ENCODE measurements at regions not wholly inside any gene's neighbourhood (a gene's known extent, or its start where the extent isn't known, plus 50 kb on each side); places are given as distances from the start of the nearest gene placed in this dataset.

DNA sequence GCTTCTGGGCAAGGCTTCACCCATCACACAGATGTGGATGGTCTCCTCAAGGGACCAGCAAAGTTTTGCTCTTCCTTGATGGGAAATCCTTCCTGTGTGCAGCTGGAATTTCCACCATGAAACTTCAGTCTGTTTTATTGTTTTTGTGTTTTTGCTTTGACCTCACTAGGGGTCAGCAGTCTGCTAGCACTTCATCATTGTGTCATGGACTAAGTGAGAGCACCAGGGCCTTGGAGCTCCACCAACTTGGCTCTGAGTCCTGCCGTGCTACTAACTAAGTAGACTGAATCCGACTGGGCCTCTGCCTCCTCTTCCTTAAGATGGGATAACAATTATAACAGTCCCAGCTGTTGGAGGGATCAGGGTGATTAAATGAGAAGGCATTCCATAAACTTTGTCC lies 305.8 kb upstream of the NCAM1 start:
- no peak for DNase-seq (ENCODE audit: low spot score in 2 of 2, unreplicated experiment in 2 of 2)
- Mint-ChIP-seq H3K27ac (no peak overlapping the region), H3K36me3 (no peaks in the 10 kb centered on the region), H3K27me3 (ENCODE audit: low read depth) (no peaks in the 10 kb centered on the region), H3K4me1 (peaks cover 21% of the 10 kb centered on the region), H3K9me3 (no peaks in the 10 kb centered on the region), H3K4me3 (no peak overlapping the region)
- TF ChIP-seq, protein P1, sequence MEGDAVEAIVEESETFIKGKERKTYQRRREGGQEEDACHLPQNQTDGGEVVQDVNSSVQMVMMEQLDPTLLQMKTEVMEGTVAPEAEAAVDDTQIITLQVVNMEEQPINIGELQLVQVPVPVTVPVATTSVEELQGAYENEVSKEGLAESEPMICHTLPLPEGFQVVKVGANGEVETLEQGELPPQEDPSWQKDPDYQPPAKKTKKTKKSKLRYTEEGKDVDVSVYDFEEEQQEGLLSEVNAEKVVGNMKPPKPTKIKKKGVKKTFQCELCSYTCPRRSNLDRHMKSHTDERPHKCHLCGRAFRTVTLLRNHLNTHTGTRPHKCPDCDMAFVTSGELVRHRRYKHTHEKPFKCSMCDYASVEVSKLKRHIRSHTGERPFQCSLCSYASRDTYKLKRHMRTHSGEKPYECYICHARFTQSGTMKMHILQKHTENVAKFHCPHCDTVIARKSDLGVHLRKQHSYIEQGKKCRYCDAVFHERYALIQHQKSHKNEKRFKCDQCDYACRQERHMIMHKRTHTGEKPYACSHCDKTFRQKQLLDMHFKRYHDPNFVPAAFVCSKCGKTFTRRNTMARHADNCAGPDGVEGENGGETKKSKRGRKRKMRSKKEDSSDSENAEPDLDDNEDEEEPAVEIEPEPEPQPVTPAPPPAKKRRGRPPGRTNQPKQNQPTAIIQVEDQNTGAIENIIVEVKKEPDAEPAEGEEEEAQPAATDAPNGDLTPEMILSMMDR (IDR thresholded peaks at IDR 0.05; ENCODE audit: unreplicated experiment) = no peak

DNA sequence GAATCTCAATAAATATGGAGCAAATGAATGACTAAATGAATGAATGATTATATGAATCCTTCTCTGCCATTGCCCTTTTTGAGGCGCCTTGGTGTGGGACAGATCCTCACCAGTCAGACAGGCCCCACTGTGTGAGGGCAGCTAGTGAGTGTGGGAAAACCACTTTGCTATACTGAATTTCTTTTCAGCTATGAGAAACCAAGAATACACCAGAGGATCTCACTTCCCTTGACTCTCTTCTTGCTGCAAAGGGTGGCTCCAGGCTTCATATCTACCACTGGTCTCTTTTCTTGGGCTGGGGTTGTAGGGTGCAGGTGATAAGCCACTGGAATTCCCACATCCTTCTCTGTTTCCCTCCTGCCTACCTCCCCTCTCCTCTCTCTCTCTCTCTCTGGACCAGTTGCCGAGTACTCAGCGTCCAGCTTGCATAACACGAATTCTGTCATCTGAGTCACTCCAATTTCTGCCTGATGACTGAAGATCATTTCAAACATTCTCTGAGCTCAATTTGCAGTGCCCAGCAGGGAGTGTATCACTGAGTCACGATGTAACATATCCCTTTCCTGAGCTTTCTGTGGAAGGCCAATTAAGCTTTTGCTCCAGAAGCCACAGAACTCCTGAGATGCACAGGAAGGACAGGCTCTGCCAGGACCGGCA lies 304.3 kb upstream of the NCAM1 start:
- H3K9me3 Mint-ChIP-seq = no peaks in the 10 kb centered on the region
- no peaks in the 10 kb centered on the region for H3K36me3 Mint-ChIP-seq
- no peak for DNase-seq (ENCODE audit: low spot score in 2 of 2, unreplicated experiment in 2 of 2)
- no peak overlapping the region for H3K27ac Mint-ChIP-seq
- H3K27me3 Mint-ChIP-seq (ENCODE audit: low read depth) = no peaks in the 10 kb centered on the region
- TF ChIP-seq, protein P1 (IDR thresholded peaks at IDR 0.05; ENCODE audit: unreplicated experiment) = no peak
- peaks cover 17% of the 10 kb centered on the region for H3K4me1 Mint-ChIP-seq
- no peak overlapping the region for H3K4me3 Mint-ChIP-seq

DNA sequence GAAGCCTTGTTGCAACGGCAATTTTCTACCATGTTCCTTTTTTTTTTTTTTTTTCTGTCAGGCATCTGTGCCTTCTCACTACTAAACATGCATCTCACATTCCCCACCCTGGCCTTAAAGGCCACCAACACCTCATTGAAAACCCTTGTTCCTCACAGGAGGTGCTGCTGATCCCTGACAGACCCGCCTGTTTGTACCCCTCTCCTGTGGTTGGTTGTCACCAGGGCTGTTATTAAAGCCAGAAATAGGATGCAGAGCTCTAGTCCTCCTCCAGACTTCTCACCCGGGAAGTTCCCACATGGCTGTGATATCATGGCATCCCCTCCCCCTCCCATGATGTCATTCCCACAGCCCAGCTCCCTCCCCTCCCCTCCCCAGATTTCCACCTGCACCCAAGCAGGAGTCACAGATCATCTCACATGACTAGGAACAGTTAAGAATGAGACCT lies 302.8 kb upstream of the NCAM1 start:
- no peak overlapping the region for H3K27ac Mint-ChIP-seq
- H3K27me3 Mint-ChIP-seq (ENCODE audit: low read depth) = peaks cover 3% of the 10 kb centered on the region
- TF ChIP-seq, protein P1 (IDR thresholded peaks at IDR 0.05; ENCODE audit: unreplicated experiment) = no peak
- H3K9me3 Mint-ChIP-seq = no peaks in the 10 kb centered on the region
- no peak for DNase-seq (ENCODE audit: low spot score in 2 of 2, unreplicated experiment in 2 of 2)
- peaks cover 13% of the 10 kb centered on the region for H3K4me1 Mint-ChIP-seq
- no peaks in the 10 kb centered on the region for H3K36me3 Mint-ChIP-seq
- H3K4me3 Mint-ChIP-seq = no peak overlapping the region

DNA sequence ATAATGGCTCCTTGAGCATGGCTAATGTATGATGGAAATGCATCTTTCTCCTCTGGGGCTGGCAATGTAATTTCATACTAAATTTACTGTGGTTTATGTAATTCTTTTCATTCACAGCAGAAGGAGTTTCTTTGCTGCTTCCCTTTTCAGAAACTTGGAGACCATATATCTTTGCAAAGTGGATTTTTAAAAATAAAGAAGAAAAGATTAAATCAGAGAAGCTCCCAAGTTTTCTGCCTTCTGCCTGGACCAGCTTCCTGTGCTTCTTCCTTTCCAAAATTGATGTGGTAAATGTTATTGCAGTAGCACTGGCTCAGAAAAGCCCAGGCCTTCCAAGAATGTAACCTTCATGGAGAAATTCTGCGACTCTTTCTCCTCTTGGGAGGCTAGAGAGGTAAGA lies 300.1 kb upstream of the NCAM1 start:
- DNase-seq (ENCODE audit: low spot score in 2 of 2, unreplicated experiment in 2 of 2) = no peak
- Mint-ChIP-seq H3K4me1 (peaks cover 3% of the 10 kb centered on the region), H3K9me3 (no peaks in the 10 kb centered on the region), H3K27me3 (ENCODE audit: low read depth) (peaks cover 13% of the 10 kb centered on the region), H3K4me3 (no peak overlapping the region), H3K36me3 (no peaks in the 10 kb centered on the region), H3K27ac (no peak overlapping the region)
- TF ChIP-seq, protein P1 (IDR thresholded peaks at IDR 0.05; ENCODE audit: unreplicated experiment) = no peak

DNA sequence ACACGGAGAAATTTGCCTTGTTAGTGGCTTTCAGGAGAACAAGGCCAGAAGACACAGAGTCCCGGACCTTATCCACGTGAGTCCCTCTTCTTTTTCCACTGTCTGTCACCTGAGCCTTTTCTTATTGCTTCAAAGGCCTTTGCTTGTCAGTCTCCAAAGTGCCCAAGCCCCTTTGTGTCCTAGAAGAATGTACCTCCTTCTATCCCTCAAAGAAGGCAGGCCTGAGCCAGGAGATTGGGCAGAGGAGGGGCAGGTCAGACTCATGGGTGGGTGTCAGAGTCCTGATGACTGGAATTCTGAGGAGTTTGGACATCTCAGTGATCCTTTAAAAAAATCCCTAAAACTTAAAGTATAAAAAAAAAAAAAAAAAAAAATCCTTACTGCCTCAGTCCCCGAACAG lies 299.6 kb upstream of the NCAM1 start:
- Mint-ChIP-seq H3K9me3 (no peaks in the 10 kb centered on the region), H3K4me3 (no peak overlapping the region), H3K4me1 (peaks cover 2% of the 10 kb centered on the region), H3K36me3 (no peaks in the 10 kb centered on the region), H3K27ac (no peak overlapping the region), H3K27me3 (ENCODE audit: low read depth) (peaks cover 13% of the 10 kb centered on the region)
- DNase-seq (ENCODE audit: low spot score in 2 of 2, unreplicated experiment in 2 of 2) = no peak
- TF ChIP-seq, protein P1 (IDR thresholded peaks at IDR 0.05; ENCODE audit: unreplicated experiment) = no peak

Measured in mesothelial cell of epicardium (in vitro differentiated cells).